ENCODE measurements at regions not wholly inside any gene's neighbourhood (a gene's known extent, or its start where the extent isn't known, plus 50 kb on each side); places are given as distances from the start of the nearest gene placed in this dataset.

- no peak for DNase-seq
Measured at GRCh38 chr5:60371065-60371464, 328.9 kb downstream of the DEPDC1B start.

DNA sequence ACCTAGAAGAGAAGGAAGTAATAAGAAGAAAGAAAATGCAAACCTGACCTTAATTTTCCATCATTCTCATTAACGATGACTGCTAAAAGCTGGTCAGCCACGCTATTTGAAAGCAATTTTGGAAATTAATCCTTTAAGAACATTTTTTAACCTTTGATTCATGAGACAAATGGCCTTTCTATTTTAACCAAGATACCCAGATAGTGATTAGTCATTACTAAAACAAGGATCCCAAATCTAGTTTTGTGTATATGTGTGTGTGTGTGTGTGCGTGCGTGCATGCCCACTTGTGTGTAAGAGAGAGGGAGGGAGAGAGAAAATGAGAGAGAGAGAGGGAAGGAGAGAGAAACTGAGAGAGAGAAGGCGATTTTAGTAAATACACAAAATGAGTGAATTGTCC is 329.5 kb downstream of the DEPDC1B start:
- DNase-seq: peak; percentile 8

GRCh38 chr5:60369391-60369790 is 330.6 kb downstream of the DEPDC1B start:
- no peak for DNase-seq

GRCh38 chr5:60368100-60368499 is 331.9 kb downstream of the DEPDC1B start:
- no peak for DNase-seq

DNA sequence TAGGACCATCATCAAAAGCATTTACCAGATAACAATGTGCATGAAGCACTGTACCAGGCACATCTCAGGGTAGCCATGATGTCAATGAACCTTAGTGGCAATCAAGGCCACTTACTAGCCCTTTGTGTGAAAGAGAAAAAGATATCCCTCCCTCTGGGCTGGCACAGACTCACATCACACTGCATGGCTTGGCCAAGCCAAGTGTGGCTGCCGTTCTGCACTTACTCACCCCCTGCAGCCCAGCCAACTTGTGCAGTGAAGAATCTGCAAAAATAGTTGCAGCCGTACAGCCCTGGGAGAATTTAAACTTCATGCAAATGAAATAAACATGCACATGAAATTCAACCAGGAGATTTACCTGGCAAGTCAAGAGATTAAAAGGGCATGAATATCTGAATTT is 333.5 kb downstream of the DEPDC1B start:
- DNase-seq: peak; percentile 8

- DNase-seq: no peak
Measured at GRCh38 chr5:60365001-60365400, 335.0 kb downstream of the DEPDC1B start.

- peak; percentile 87 for DNase-seq
Measured at GRCh38 chr5:60362158-60362557, 337.8 kb downstream of the DEPDC1B start.

DNA sequence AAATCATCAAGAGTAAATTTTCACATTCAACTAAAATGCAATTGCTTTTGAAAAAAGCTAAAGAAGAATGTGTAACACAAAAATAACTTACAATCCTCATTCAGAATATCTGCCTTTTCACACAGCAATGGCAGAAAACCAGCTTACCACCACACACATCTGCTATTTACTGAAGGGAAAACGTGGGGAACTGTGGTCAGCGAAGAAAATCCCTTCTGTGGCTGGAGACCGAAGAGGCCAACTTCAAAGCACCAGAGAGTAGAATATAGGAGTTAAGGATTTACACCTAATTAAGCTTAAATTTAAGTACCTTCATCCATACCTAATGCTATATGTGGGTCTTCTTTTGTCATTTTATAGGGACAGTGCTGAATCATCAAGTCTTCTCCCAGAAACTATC is 339.6 kb downstream of the DEPDC1B start:
- peak; percentile 34 for DNase-seq

- no peak for DNase-seq
Measured at GRCh38 chr5:60357302-60357701, 342.7 kb downstream of the DEPDC1B start.

GRCh38 chr5:60356745-60357144 is 343.2 kb downstream of the DEPDC1B start:
- DNase-seq: no peak

DNA sequence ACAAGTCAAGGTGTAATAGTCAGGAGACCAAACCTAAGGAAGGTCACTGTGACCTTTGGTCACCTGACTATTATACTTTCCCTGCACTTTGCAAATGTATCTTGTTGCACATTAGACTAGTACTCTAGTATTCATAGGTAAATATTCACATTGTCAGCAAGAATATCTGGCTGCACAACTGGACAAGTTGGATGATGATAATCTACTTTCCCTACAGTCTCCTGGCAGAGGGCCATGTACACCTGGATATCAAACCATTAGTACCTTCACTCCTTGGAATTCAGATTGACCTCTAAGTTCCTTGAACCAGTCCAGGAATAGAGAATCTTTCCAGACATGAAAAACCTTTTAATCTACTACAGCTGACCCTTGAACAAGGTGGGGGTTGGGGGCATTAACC is 344.8 kb downstream of the DEPDC1B start:
- no peak for DNase-seq

DNA sequence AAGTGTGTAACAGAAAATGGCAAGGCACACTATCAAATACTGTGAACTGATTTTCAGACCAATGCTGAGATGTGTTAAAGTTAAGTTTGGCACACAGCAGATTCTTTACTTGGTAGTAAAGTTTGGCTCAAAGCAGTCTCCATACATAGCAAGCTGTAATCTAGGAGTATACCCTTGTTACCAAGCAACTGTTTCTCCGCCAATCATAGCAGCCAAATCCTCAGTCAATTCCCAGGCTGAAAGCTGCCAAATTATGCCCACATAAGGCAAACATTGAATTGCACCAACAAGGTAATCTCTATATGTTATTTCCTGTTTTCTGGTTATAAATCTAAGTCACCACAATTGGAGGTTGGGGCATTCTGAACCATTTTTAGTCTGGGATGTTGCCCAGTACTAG is 345.7 kb downstream of the DEPDC1B start:
- no peak for DNase-seq

- DNase-seq: no peak
Measured at GRCh38 chr5:60352992-60353599, 346.9 kb downstream of the DEPDC1B start.

- no peak for DNase-seq
Measured at GRCh38 chr5:60350794-60351193, 349.2 kb downstream of the DEPDC1B start.

DNA sequence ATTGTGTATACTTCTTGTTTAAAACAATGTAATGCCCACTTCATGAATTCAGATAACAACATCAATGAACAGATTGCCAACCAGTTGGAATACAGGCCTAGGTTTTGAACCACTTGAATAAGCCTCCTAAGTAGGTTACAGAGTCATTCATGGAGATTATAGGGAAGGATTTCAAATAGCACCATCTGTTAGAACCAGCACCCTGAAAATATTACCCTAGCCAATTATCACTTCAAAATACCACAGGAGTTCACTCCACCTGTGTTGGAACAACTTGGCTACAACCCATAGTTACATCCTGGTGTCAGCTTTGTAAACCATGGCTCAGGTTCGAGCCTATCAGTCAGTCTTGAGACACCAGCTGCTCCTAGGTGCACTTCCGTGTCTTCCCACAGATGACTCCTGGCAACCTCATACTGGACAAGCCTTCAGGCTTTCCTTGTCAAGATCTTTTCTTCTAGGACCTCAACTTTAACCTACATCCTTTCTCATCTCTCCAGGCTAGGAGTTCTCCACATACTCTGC is 350.0 kb downstream of the DEPDC1B start:
- no peak for DNase-seq

DNA sequence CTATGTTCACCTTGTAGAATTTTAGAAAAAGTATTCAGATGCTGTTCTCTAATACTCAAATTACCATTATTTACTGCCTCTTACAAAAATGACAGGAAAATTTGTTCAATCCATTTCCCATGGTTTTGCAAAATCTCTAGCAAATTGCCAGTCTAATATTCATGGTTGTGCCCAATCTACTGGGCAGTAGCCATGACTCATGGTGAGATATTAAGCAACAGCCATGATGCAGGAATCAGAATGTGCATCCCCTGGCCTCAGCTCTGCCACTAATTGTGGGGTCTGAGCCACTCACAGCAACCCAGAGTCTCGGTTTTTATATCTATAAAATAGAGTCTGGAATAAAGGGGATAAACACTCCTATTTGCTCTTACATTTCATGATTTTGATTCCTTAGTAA is 353.6 kb downstream of the DEPDC1B start:
- DNase-seq: no peak

DNA sequence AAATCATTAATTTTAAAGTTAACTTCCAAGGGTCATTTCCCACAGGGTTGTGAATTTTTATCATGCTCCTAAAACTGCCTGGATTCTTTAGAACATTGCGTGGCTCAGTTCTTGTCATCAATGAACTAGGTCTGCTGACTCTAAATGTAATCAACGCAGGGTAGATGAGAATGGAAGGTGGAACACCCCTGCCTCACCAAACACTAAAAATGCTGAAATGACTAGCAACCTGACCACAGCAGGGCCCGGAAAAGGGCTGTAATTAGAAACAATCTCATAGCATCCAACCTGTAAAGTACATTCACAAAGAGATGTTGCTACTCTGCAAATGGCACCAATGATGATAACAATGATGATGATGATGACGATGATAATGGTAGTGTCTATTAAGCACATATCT is 356.9 kb downstream of the DEPDC1B start:
- DNase-seq: no peak

GRCh38 chr5:60340965-60341471 is 358.9 kb downstream of the DEPDC1B start:
- DNase-seq: peak; percentile 33

GRCh38 chr5:60340326-60340725 is 359.6 kb downstream of the DEPDC1B start:
- no peak for DNase-seq

DNA sequence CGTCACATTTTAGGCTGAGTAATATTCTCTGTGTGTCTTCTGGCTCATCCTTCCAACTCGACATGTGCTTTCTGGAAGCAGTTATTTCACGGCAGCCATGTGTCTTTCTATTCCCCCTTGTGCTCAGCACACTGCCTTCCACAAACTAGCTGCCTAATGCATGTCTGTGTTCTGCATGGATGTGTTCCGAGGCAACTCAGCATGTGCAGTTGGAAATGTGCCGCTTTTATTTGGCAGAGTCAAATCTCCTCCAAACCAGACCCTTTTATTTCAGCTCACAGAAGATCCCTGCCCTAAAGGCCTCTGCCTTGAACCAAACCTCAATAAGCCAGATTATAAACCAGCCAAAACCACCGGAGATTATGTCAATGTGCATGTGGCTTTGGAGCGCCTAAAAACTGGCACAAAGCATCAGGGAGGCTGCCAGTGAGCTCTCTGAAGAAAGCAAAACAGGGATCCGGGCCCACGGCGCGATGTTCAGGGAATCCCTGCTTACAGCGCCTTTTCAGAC is 360.2 kb downstream of the DEPDC1B start:
- DNase-seq: peak; percentile 48

- DNase-seq: no peak
Measured at GRCh38 chr5:60338846-60339245, 361.1 kb downstream of the DEPDC1B start.

DNA sequence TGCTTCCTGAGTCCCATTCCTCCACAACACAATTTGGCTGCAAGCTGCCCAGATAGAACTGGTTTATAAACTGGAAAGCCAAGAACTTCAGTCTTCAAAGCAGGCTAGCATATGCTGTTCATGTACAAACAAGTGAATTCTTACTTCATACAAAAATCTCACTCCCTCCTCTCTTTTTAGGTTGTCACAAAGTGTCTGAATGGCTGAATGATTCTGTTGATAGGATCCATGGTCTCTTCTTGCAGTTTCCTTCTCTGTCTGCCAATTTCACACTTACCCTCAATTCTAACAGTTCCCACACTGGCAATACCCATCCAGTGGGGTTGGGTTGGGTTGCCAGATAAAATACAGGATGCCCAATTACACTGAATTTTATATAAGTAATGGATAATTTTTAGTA is 363.5 kb downstream of the DEPDC1B start:
- DNase-seq: no peak

DNA sequence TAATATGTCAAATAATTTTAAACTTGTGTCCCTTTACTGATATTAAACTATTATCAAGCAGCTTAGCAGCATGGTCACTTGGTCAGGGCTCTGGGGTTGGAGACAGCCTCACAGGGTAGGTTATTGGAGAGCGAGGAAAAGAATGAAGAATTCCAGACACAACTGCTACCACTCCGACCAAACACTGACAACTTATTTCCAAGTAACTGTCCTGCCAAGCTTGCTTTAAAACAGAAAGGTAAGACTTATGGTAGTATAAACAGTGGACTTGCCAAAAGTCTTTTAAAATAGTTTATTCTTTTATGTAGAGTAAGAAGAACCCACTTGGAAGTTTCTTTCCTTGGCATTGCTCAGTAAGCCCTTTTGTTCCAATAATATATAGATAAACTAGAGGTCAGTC is 364.1 kb downstream of the DEPDC1B start:
- DNase-seq: no peak

DNA sequence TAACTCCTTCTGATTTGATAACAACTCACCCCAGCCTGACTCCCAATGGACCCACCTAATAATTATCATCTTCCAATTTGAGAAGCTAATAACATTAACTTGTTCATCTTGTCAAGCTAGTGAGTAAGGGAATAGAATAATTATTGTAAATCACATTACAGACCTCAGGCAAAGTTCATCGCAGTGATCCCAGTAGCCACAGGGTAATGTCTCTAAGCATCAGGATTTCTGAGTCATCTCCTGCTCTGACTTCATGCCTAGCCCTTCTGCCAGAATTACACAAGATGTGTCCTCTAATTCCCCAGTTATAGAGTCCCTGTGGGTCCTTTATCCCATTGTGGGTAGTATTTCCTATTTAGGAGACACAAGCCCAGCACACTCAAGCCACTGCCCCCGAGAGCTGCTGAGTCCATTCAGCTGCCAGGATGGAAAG is 365.7 kb downstream of the DEPDC1B start:
- DNase-seq: peak; percentile 83

Data from fibroblast of skin of abdomen (primary cell).